ENCODE measurements at regions not wholly inside any gene's neighbourhood (a gene's known extent, or its start where the extent isn't known, plus 50 kb on each side); places are given as distances from the start of the nearest gene placed in this dataset.

GRCh38 chr4:10279261-10279660 lies 162.7 kb upstream of the WDR1 start:
- H3K79me2 ChIP-seq (replicated peaks; ENCODE audit: insufficient read depth): no peaks in the 10 kb centered on the region
- Mint-ChIP-seq H3K36me3 (ENCODE audit: low read depth) (no peaks in the 10 kb centered on the region), H3K4me3 (no peak overlapping the region), H3K4me1 (0 out of 3 replicates have a peak, but pooled peaks cover 2% of the 10 kb centered on the region), H3K27me3 (ENCODE audit: insufficient read depth, low read depth, poor library complexity) (no peaks in the 10 kb centered on the region), H3K9me3 (no peaks in the 10 kb centered on the region), H3K27ac (no peak overlapping the region)
- no peak overlapping the region for H3K4me3 ChIP-seq
- no peaks in the 10 kb centered on the region for H3K4me1 ChIP-seq (ENCODE audit: insufficient read depth)
- DNase-seq (ENCODE audit: low spot score) (no peak), ATAC-seq (no peak)
- H2AFZ ChIP-seq: no peak overlapping the region
- H3K27ac ChIP-seq (ENCODE audit: low read depth): no peak overlapping the region
- no peaks in the 10 kb centered on the region for H3K36me3 ChIP-seq (ENCODE audit: insufficient read depth)
- no peak overlapping the region for H3K4me2 ChIP-seq
- no peaks in the 10 kb centered on the region for H4K20me1 ChIP-seq (replicated peaks; ENCODE audit: insufficient read depth)
- H3K9me2 ChIP-seq (ENCODE audit: insufficient read depth): peaks cover 21% of the 10 kb centered on the region
- no peak for TF ChIP-seq ZNF462 (CRISPR knock-in tag; IDR thresholded peaks at IDR 0.05)
- TF ChIP-seq POLR2AphosphoS5 (IDR thresholded peaks at IDR 0.05; ENCODE audit: low read depth): no peak
- TF ChIP-seq ETS1 (IDR thresholded peaks at IDR 0.05): no peak
- no peak for TF ChIP-seq JUNB (IDR thresholded peaks at IDR 0.05; ENCODE audit: unreplicated experiment)
- TF ChIP-seq REST (IDR thresholded peaks at IDR 0.05; ENCODE audit: unreplicated experiment): no peak
- TF ChIP-seq ZNF114 (CRISPR knock-in tag; IDR thresholded peaks at IDR 0.05): no peak
- TF ChIP-seq CTCF (conservative IDR thresholded peaks at IDR 0.05; ENCODE audit: low read depth in 2 of 2): no peak
- TF ChIP-seq STAT1 (IDR thresholded peaks at IDR 0.05; ENCODE audit: unreplicated experiment): no peak
- H3K27me3 ChIP-seq (ENCODE audit: insufficient read depth): no peaks in the 10 kb centered on the region
- H3F3A ChIP-seq (replicated peaks; ENCODE audit: low read depth): no peaks in the 10 kb centered on the region

Data from GM23338 (cell line).